GM12875 (cell line): ENCODE measurements at regions not wholly inside any gene's neighbourhood (a gene's known extent, or its start where the extent isn't known, plus 50 kb on each side); places are given as distances from the start of the nearest gene placed in this dataset.

ENCODE experiments used
- H3K4me3 ChIP-seq: one replicate; pipeline ENCODE4 v1.5.1; 2011; ENCODE audit warnings: low read depth, low read length, control low read depth
- CTCF ChIP-seq: IDR thresholded peaks from 2 replicates; pipeline ENCODE4 v1.5.1; 2011; ENCODE audit warnings: low read depth, mild to moderate bottlenecking, control low read depth, inconsistent platforms, low read length, moderate library complexity, borderline replicate concordance; ENCODE audit not compliant: insufficient read depth

- no peak for TF ChIP-seq CTCF
- no peak overlapping the region for H3K4me3 ChIP-seq
These were observed 172.2 kb downstream of the SLITRK1 start for GRCh38 chr13:83710133-83710515.

- no peak overlapping the region for H3K4me3 ChIP-seq
- TF ChIP-seq CTCF = no peak
These were observed 172.7 kb downstream of the SLITRK1 start for GRCh38 chr13:83709426-83710132.

- no peak overlapping the region for H3K4me3 ChIP-seq
- TF ChIP-seq CTCF = no peak
These were observed 180.3 kb downstream of the SLITRK1 start for GRCh38 chr13:83702021-83702420.

GRCh38 chr13:83692800-83693199 is 189.5 kb downstream of the SLITRK1 start:
- no peak overlapping the region for H3K4me3 ChIP-seq
- no peak for TF ChIP-seq CTCF

GRCh38 chr13:83691966-83692365 is 190.3 kb downstream of the SLITRK1 start:
- H3K4me3 ChIP-seq = no peak overlapping the region

GRCh38 chr13:83681547-83681946 is 200.7 kb downstream of the SLITRK1 start:
- no peak overlapping the region for H3K4me3 ChIP-seq
- no peak for TF ChIP-seq CTCF

More at GRCh38 chr13:83691966-83692365, 190.3 kb downstream of the SLITRK1 start:
- no peak for TF ChIP-seq CTCF

GRCh38 chr13:83677985-83678384 is 204.3 kb downstream of the SLITRK1 start:
- no peak for TF ChIP-seq CTCF
- H3K4me3 ChIP-seq = no peak overlapping the region
